NCI-H1694 treated with DMSO at 0.1 percent for 48 hours (cell line): ENCODE measurements at regions not wholly inside any gene's neighbourhood (a gene's known extent, or its start where the extent isn't known, plus 50 kb on each side); places are given as distances from the start of the nearest gene placed in this dataset.
"Not testable (repeated sequence)": the region's sequence is repeated elsewhere in the genome, so short reads cannot be mapped to it uniquely, and the experiment has no call there.

ENCODE experiments used
- DNase-seq: peaks from one replicate; lab custom pipeline; 2025; lab: John Stamatoyannopoulos, UW

DNA sequence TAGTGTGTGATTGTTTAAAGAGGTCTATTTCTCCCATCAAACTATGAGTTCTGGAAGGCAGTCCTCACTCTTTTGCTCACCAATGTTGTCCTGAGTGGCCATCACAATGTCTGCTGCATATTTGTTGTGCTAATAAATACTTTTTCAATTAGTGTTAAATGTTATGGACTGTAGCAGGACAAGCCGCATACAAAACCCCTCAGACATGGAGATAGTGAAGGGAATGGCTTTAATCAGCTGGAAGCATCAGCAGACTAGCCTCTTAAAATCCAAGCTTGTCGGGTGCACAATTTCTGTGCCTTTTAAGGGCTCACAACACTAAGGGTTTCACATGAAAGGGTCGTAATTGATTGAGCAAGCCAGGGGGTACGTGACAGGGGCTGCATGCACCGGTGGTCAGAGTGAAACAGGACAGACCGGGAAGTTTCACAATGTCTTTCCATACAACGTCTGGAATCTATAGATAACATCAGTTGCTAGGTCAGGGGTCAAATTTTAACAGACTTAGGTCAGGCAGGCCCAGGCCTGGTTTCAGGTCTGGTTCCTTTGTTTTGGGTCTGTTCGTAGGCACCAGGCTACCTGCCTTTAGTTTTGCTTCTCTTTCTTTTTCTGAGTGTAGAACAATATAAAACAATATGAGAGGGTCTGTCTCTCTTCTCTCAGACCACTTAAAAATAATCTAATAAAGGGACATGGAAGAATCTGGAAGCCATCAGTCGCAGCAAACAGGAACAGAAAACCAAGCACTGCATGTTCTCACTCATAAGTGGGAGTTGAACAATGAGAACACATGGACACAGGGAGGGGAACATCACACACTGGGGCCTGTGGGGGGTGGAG lies 327.6 kb upstream of the HTR1E start:
- no peak for DNase-seq

DNA sequence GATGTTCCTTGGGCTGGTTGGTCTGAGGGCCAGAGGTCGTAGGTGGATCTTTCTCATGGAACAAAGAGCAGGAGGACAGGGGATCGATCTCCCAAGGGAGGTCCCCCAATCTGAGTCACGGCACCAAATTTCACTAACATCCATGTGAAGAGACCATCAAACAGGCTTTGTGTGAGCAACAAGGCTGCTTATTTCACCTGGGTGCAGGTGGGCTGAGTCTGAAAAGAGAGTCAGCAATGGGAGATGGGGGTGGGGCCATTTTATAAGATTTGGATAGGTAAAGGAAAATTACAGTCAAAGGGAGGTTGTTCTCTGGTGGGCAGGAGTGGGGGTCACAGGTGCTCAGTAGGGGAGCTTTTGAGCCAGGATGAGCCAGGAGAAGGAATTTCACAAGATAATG lies 334.0 kb upstream of the HTR1E start:
- DNase-seq: not testable (repeated sequence)

DNA sequence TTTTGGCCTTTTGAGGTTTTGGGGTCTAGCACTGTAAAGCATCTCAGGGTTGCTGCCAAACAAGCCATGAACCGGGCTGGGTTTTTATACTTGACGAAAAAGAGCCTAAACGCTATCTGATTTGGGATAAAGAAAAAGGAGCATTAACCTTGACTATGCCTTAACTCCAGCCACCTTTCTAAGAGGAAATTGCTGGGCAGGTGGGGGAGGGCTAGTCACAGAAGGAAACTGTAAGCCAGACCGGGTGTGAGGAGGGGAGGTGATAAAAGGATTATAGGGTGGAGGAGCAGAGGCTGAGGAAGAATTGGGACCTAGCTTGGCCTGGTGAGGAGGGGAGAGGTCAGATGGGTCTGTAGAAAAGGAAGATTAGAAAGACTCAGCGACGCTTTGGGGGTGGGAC lies 335.2 kb upstream of the HTR1E start:
- DNase-seq: not testable (repeated sequence)

DNA sequence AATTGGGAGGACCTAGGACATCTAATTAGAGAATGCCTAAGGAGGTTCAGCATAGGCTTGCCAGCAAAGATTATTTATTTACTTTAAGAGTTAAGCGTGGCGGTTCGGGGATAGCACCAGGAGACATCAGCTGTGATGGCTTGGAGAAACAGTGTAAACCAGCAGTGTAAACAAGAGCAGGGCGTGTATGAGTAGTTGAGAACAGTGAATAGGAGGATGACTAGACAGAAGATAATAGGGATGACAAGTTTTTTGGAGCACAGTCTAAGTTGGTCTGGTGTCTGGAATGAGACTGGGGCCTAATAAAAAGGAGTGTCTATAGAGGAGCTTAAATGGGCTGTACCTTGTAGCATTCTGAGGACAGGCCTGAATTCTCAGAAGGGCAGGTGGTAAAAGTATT lies 338.4 kb upstream of the HTR1E start:
- DNase-seq: not testable (repeated sequence)

DNA sequence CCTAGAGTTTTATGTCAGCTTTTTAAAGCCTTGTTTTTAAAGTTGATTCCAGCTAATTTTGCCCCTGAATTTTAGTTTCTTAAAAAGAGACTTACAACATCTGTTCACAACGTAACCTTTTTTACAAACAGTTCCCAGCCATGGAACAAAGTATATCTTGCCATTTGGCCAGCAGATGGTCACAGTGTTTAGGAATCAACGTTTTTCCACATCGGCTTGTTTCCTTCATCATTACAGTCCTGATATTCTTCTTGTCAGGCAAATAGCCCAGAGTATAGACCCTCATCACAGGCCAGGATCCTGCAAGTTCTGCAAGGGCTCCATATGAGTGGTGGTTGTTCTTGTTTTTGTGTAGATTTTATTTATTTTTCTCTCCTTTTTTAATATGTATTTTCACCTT lies 341.7 kb upstream of the HTR1E start:
- peak; percentile 23 for DNase-seq

DNA sequence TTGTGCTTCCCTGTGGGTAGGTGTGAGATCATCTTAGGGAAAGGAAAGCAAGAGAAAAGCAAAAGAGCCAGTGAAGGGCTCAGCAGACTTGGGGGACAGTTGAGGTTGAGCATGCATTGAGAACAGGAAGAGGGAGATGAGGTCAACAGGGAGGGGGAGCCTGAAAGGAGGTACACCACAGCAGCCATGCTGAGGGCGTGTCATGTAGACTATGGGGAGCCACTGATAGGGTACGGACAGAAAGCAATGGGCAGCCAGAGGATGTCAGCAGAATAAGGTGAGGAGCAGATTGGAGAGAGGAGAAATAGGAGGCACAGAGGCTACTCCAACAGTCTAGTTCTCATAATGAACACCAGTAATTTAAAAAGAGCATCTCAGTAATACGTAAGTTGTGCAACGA lies 351.1 kb upstream of the HTR1E start:
- DNase-seq: no peak

DNA sequence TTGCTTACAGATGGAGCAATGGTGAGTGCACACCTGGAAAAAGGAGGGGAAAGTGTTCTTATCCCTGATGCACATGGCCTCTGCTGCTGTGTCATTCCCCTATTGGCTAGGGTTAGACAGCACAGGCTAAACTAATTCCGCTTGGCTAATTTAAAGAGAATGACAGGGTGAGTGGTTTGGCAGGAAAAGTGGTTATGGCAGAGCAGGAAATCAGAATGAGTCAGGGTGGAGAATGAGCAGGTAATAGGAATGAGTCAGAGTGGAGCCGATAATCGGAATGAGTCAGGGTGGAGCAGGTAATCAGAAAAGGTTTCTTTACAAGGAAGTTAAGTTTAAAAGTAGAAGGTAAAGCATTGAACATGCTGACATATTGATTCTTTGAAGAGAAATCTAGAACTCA lies 355.5 kb upstream of the HTR1E start:
- DNase-seq: no peak

DNA sequence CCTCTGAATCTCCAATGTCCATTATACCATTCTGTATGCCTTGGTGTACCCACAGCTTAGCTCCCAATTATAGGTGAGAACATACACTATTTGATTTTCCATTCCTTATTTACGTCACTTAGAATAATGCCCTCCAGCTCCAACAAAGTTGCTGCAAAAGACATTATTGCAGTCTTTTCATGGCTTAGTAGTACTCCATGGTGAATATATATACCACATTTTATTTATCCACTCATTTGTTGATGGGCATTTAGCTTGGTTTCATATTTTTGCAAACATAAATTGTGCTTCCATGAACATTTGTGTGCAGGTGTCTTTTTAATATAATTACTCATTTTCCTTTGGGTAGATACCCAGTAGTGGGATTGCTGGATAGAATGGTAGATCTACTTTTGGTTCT lies 374.1 kb upstream of the HTR1E start:
- no peak for DNase-seq

DNA sequence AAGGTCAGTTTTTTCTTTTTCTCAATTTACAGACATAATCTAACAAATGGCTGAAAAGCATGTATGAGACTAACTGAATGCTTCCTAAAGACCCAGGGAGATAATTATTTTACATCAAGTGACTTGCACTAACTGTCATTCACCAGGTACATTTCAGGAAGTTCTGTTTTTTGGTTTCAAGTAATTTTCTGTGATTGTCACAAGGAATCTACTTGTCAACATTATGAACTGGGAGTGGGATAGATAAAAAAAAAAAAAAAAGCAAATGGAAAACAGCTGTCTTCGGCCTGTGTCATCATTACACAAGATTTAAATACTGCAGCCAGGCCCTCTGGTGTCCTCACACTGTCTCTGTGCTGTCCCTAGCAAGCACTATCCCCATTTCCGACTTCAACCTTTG lies 379.0 kb upstream of the HTR1E start:
- no peak for DNase-seq

DNA sequence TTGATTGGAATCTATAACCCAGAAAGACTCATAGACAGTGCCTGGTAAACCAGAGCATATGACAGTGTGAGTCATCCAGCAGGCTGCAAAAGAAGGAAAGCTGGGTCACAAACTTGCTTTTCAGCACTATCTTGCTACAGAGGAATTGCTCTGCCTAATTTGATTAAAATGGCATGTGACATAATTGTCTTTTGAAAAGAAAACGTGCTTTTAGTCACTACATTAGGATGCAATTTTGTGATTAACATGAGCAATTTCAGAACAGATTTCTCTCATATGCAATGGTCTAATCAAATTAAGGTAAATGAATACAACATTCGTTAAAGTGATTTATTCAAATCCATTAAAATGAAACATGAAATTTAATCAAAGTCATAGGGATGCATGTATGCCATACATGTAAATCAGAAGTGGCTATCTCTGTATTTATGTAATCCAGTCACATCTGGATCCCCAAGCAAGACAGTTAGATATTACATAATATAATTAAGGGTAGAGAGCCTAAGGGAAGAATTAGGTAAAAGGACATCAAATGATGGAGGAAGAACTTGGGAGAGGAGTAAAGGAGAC lies 400.0 kb upstream of the HTR1E start:
- no peak for DNase-seq

DNA sequence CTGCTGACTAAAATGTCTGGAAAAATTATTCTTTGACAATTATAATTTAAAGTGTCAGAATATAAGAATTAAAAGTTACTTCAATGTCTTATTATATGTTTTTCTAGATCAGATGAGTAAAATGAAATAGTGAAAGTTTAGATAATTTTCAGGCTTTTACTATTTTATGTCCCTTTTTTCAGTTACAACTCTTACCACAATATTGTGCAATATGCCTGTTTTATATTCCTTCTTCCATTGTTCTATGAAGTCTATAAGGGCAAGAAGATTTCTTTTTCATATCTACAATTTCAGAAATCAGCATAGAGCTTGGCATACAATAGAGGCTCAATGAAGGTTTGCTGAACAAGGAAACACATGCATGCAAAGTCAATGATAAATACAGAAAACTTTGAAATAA lies 401.2 kb upstream of the HTR1E start:
- no peak for DNase-seq

DNA sequence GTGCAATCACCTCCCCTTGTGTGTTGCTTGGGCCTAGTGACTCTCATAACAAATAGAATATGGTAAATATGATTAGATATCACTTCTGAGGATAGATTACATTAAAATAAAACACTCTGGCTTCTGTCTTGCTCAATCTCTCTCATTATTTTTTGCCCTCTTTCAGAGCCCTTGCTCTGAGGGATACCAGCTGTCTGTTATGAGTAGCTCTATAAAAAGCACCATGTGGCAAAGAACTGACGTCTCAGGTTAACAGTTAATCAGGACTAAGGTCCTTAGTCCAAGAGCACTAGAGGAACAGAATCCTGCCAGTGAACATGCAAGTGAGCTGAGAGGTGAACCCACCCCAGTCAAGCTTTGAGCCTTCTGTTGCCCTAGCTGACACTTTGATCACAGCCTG lies 402.2 kb upstream of the HTR1E start:
- DNase-seq: no peak

DNA sequence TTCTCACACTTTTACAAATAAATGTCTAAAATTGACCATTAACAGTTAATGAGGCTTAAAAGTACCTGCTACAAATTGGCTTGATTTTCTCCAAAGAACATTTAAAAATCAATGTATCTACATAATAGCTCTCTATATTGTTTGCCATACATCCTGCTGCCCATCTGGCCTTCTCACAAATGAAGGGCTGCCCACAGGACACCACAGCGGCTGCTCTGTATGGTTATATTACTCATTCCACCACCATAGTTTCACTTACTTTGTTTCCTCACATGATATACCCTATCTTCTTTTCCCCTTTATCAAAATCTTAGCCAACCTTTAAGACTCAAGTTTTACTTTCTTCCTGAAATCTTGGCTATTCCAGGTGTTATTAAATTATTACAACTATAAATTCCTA lies 407.7 kb upstream of the HTR1E start:
- DNase-seq: no peak

DNA sequence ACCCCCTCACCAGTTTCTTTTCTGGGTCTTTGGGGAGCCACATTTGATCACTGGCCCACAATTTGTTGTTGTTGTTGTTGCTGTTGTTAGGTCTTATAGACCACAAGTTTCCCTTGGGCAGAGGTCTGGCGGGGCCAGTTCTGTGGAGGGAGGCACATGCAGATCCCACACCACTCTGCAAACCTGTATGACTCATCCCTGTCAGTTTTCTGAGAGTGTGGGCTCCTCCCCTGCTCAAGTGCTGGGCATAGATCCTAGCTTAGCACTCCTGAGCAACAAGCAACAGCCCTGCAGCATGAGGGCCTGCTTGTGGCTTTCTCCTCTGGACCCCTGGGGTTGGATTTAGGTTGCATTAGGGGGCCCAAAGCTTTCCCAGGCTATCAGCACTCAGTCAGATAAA lies 411.1 kb upstream of the HTR1E start:
- DNase-seq: no peak

DNA sequence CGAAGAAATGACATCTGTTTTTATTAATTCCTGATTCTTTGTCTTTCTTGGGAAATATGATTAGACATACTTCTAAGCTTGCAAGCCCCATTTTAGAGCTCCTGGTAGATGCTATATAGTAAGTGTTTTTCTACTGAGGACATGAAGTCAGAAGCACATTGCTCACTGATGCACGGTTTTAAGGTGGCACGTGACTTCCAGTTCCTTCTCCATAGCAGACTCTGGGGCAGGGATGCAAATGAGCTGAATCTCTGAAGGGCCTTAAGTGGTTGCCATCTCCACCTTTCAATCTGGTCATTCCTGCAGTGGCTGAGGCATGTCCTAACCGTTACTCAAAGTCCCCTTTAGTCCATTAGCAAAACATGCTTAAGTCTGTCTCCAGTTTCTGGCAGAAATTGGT lies 421.2 kb upstream of the HTR1E start:
- no peak for DNase-seq

DNA sequence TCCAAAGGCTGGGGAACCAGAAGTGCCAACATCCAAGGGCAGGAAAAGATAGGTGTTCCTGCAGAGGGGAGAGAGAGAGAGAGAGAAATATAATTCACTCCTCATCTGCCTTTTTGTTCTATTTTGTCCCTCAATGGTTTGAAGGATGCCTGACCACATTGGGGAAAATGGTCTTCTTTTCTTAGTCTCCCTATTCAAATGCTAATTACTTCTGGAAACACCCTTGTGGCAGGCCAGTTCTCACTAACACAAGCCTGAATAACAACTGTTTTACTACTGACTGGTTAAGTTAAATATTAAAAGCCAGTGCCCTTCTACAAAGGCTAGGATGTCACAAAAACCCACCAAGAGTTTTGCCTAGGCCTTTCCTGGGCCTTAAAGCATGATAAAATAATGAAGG lies 425.4 kb upstream of the HTR1E start:
- DNase-seq: no peak

DNA sequence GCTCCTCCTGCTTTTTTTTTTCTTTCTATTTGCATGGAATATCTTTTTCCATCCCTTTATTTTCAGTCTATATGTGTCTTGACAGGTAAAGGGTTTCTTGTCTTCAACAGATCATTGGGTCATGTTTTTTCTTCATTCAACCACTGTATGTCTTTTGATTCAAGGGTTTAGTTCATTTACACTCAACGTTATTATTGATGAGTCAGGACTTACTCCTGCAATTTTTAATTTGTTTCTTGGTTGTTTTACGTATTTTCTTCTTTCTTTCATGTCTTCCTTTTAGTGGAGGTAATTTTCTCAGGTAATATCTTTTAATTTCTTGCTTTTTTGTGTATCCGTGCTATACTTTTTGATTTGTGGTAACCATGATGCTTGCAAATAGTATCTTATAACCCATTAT lies 429.1 kb upstream of the HTR1E start:
- DNase-seq: no peak

DNA sequence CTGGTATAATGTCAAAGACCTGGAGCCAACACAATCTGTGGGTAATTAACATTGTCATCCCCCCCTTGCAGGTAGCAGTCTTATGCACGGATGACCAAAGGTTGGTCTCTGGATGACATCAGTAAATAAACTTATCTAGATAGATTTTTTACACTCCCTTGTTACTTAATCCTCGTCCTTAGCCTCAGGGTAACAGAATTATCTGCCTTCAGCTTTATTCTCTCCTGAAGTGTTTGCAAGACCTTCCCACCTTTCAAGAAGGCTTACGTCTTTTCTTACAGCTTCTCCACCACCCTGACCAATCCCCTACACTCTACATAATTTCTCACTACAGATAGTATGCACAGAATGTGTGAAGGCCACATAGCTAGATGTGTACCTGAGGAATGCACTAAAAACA lies 434.8 kb upstream of the HTR1E start:
- no peak for DNase-seq

DNA sequence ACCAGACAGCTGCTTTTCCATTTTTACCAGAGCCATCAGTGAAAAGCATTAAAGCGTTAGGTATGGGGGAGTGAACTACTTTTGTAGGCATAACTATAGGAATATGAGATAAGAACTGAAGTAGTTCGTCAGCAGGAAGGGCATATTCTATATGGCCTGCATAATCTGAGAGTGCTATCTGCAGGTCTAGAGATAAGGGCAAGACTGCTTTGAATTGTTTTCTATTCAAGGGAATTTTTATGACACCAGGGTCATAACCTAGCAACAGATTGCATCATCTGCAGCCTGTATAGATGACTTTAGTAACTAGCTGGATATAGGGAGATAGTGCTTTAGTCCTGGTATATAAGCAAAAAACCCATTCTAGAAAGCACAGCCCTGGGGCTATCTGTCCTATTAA lies 437.3 kb upstream of the HTR1E start:
- no peak for DNase-seq

DNA sequence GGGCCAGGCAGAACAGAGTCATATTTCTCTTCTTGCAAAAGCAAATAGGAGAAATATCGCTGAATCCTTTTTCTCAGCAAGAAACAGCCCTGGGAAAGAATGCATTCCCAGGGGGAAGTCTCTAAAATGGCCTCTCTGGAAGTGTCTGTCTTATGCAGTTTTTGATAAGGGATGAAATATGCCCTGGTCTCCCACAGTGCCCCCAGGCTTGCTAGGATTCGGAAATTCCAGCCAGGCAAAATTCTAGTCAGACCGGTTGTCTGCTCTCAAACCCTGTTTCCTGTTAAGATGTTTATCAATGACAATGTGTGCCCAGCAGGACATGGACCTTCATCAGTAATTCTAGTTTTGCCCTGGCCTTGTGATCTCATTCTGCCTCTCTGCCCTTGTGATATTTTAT lies 448.3 kb upstream of the HTR1E start:
- DNase-seq: not testable (repeated sequence)

DNA sequence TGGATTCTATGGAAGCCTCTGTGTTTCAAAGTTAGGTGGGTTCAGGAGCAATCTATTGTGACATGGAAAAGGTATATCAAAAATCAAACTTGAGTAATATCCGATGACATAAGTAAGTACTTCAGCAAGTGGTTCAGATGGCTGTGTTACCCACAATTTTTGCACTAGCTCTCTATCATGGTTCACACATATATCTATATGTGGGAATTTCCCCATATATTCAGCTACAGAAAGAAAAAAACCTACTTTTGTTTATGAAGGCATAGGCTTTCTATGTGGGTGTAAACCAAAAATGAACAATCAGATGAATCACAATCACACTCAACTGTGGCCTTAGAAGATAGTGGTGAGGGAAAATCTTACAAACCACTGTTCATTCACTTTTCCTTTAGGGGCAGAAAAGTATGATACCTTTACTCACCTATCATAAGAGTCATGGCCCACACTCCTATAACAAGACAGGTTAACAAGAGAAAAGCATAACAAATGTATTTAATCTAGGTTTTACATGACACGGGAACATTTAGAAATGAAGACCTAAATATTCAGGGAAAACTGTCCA lies 449.6 kb upstream of the HTR1E start:
- DNase-seq: no peak

DNA sequence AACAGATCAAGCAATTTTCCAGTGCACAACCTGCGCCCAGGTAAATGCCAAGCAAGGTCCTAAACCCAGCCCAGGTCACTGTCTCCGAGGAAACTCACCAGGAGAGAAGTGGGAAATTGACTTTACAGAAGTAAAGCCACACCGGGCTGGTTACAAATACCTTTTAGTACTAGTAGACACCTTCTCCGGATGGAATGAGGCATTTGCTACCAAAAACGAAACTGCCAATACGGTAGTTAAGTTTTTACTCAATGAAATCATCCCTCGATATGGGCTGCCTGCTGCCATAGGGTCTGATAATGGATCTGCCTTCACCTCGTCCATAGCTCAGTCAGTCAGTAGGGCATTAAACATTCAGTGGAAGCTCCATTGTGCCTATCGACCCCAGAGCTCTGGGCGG lies 459.0 kb upstream of the HTR1E start:
- DNase-seq: not testable (repeated sequence)

DNA sequence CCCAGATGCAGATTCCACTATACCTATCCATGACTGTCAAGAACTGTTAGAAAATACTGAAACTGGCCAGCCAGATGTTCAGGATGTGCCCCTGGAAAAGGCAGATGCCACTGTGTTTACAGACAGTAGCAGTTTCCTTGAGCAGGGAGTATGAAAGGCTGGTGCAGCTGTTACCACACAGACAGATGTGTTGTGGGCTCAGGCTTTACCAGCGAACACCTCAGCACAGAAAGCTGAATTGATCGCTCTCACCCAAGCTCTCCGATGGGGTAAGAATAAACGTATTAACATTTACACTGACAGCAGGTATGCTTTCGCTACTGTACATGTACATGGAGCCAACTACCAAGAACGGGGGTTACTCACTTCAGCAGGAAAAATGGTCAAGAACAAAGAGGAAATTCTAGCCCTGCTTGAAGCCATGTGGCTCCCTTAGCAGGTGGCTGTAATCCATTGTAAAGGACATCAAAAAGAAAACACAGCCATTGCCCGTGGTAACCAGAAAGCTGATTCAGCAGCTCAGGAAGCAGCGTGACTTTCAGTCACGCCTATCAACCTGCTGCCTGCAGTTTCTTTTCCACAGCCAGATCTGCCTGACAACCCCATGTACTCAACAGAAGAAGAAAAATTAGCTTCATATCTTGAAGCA lies 459.7 kb upstream of the HTR1E start:
- no peak for DNase-seq
